Peyer's patch (tissue), 4 donors: ENCODE measurements at regions not wholly inside any gene's neighbourhood (a gene's known extent, or its start where the extent isn't known, plus 50 kb on each side); places are given as distances from the start of the nearest gene placed in this dataset.

Experiments used
- CTCF ChIP-seq, 6 experiments: fragments of 450-650 bp in 4 of 6; fragments of 200-600 bp in 2 of 6; sonication (generic) in 1 of 6; IDR thresholded peaks; one replicate each; pipeline ENCODE4 v1.5.1; 2017 to 2019; ENCODE audit warnings: antibody characterized with exemption in 6 of 6, mild to moderate bottlenecking in 3 of 6, moderate library complexity in 1 of 6
- POLR2A ChIP-seq, 2 donors: fragments of 450-650 bp; IDR thresholded peaks; one replicate each; pipeline ENCODE4 v1.5.1; 2017; ENCODE audit warnings: antibody characterized with exemption in 2 of 2, mild to moderate bottlenecking in 2 of 2, moderate library complexity in 2 of 2

DNA sequence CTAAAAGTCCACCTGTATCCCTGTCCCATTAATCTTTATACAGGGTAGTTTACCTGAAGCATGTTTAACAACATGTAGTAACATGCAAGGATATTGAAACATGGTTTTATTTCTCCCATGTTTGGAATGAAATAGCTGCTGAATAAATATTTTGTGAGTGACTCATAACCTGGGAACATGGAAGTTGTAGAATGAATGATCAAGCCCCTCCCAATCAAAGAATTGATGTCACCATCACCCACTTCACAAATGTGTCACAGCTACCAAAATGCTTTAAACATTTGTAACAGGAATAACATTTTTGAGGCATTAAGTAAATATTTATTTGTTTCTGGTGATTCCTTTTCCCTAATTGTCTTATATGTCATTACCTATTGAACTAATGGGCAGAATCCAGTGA, 58.9 kb upstream of the TNFAIP3 start:
- TF ChIP-seq CTCF (IDR thresholded peaks at IDR 0.05): no peak
- TF ChIP-seq POLR2A (IDR thresholded peaks at IDR 0.05): no peak
